ENCODE measurements at regions not wholly inside any gene's neighbourhood (a gene's known extent, or its start where the extent isn't known, plus 50 kb on each side); places are given as distances from the start of the nearest gene placed in this dataset.

DNA sequence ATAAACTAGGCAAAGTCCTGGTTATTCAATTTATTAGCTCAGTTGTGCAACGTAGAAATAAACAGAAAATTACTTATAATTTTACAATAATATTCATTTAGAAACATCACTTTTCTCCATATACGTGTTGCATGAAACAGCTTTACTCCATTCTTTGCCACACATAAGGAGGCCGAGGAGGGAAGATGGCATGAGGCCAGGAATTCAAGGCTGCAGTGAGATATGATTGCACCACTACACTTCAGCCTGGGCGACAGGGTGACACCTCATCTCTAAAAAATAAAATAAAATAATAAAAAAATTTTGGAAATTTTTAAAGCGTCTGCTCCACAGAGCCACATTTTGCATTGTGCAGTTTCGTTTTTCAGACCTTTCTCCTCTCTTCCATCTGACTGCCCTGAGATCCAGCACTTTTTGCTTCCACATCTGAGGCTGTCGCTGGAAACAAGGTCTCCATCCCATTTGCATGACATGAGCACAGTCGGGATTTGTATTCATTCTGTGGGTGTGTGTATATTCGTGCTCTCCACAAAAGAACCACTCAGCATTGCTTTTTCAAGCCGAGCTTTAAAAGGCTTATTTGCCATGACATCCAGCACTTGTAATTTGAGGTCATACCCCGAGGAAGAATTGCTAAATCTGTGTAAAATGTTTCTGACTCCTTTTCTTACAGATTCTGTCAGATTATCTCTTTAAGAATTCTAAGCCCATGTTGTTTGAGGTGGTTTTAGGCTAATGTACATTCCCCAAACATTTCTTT is 98.6 kb upstream of the MSX2 start:
- ChIA-PET POLR2A (no interaction called here), CTCF (interaction anchor here (1.1 kb wide), 1 partner anchor 206 kb away, joined by 5 read pairs; no protein-coding TSS in a partner anchor)
- Histone ChIP-seq H3K27me3 (replicated peaks in 2 of 5; ENCODE audit: control insufficient read depth in 4 of 5, insufficient read depth in 5 of 5, low read length in 4 of 5) (peaks cover 0 to 22% (median 2%) of the 10 kb centered on the region in 5 experiments), H3K9me3 (ENCODE audit: control extremely low read depth in 1 of 5, control insufficient read depth in 4 of 5, insufficient read depth in 2 of 5, low read depth in 1 of 5, low read length in 4 of 5) (no peaks in the 10 kb centered on the region), H3K4me1 (ENCODE audit: control extremely low read depth in 1 of 4, control insufficient read depth in 4 of 4, insufficient read depth in 4 of 4, low read length in 3 of 4) (no peaks in the 10 kb centered on the region), H3K27ac (ENCODE audit: insufficient read depth in 1 of 2, low read depth in 1 of 2, low read length in 2 of 2, poor library complexity in 1 of 2, severe bottlenecking in 2 of 2) (no peak overlapping the region), H3K36me3 (ENCODE audit: control insufficient read depth in 4 of 4, insufficient read depth in 4 of 4, low read length in 3 of 4) (no peaks in the 10 kb centered on the region), H3K4me3 (ENCODE audit: control insufficient read depth in 1 of 7, extremely low read depth in 1 of 7, insufficient read depth in 4 of 7, low read depth in 2 of 7, low read length in 6 of 7) (no peak overlapping the region)
- WGBS (ENCODE audit: insufficient coverage): 86% methylated on average over 7 of the region's 11 CpGs
- DNase-seq: no peak

DNA sequence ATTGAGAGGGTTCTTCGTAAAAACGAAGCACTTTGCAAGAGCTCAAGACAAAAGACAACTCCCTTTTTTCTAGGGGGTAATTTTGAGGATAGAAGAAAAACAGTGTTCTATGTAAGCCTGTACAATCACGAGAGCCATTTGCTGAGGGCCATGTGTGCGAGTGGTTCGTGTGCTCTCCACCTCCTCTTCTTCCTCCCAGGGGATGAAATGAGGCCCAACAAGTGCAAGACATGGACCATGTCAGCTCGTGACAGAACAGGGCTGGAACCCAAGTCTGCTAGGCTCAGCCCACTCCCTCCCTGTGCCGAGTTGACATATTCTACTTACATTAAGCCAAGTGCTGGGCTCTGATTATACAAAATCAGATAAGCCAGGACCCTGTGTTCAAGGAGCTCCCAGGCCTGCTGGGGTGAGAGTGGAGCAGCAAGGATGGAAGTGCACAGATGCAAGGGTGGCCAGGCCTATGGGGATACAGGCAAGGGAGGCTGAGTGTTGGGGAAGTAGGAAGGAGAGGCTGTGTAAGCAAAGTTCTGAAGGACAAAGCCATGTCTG is 97.9 kb upstream of the MSX2 start:
- Histone ChIP-seq H3K4me3 (ENCODE audit: control insufficient read depth in 1 of 7, extremely low read depth in 1 of 7, insufficient read depth in 4 of 7, low read depth in 2 of 7, low read length in 6 of 7) (no peak overlapping the region), H3K27ac (ENCODE audit: insufficient read depth in 1 of 2, low read depth in 1 of 2, low read length in 2 of 2, poor library complexity in 1 of 2, severe bottlenecking in 2 of 2) (no peak overlapping the region), H3K9me3 (ENCODE audit: control extremely low read depth in 1 of 5, control insufficient read depth in 4 of 5, insufficient read depth in 2 of 5, low read depth in 1 of 5, low read length in 4 of 5) (no peaks in the 10 kb centered on the region), H3K36me3 (ENCODE audit: control insufficient read depth in 4 of 4, insufficient read depth in 4 of 4, low read length in 3 of 4) (no peaks in the 10 kb centered on the region), H3K4me1 (ENCODE audit: control extremely low read depth in 1 of 4, control insufficient read depth in 4 of 4, insufficient read depth in 4 of 4, low read length in 3 of 4) (no peaks in the 10 kb centered on the region), H3K27me3 (replicated peaks in 2 of 5; ENCODE audit: control insufficient read depth in 4 of 5, insufficient read depth in 5 of 5, low read length in 4 of 5) (peaks cover 0 to 22% (median 2%) of the 10 kb centered on the region in 5 experiments)
- 100% methylated on average over 6 of the region's 7 CpGs for WGBS (ENCODE audit: insufficient coverage)
- no peak for DNase-seq
- ChIA-PET POLR2A (no interaction called here), CTCF (interaction anchor here (1.1 kb wide), 1 partner anchor 206 kb away, joined by 5 read pairs; no protein-coding TSS in a partner anchor)

DNA sequence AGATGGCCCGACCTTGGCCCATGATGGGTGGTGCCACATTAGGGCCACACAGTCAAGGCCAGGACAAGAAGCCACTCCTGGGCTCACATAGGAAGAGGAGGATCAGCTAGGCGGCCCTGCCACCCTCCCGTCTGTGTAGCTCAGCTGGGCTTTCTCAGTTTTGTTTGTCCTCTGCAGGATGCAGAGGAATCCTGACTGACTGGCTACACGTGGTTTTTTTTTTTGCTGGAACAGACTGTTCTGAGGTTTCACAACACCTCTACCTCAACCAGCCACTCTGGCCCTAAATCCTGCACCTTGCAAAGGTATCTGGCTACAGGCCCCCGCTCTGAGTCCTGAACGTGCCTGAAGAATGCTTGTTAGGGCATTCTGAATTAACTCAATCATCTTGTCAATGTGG is 88.3 kb upstream of the MSX2 start:
- no peak for DNase-seq
- Histone ChIP-seq H3K27ac (ENCODE audit: insufficient read depth in 1 of 2, low read depth in 1 of 2, low read length in 2 of 2, poor library complexity in 1 of 2, severe bottlenecking in 2 of 2) (no peak overlapping the region), H3K9me3 (ENCODE audit: control extremely low read depth in 1 of 5, control insufficient read depth in 4 of 5, insufficient read depth in 2 of 5, low read depth in 1 of 5, low read length in 4 of 5) (no peaks in the 10 kb centered on the region), H3K4me1 (ENCODE audit: control extremely low read depth in 1 of 4, control insufficient read depth in 4 of 4, insufficient read depth in 4 of 4, low read length in 3 of 4) (no peaks in the 10 kb centered on the region), H3K4me3 (ENCODE audit: control insufficient read depth in 1 of 7, extremely low read depth in 1 of 7, insufficient read depth in 4 of 7, low read depth in 2 of 7, low read length in 6 of 7) (no peak overlapping the region), H3K36me3 (ENCODE audit: control insufficient read depth in 4 of 4, insufficient read depth in 4 of 4, low read length in 3 of 4) (no peaks in the 10 kb centered on the region), H3K27me3 (replicated peaks in 2 of 5; ENCODE audit: control insufficient read depth in 4 of 5, insufficient read depth in 5 of 5, low read length in 4 of 5) (peaks cover 0 to 2% (median 0%) of the 10 kb centered on the region in 5 experiments)
- CTCF ChIA-PET: no interaction called here
- 88% methylated on average over 6 of the region's 6 CpGs for WGBS (ENCODE audit: insufficient coverage)
- POLR2A ChIA-PET: interaction anchor here (0.6 kb wide), 1 partner anchor 147 kb away, joined by 3 read pairs; no protein-coding TSS in a partner anchor

DNA sequence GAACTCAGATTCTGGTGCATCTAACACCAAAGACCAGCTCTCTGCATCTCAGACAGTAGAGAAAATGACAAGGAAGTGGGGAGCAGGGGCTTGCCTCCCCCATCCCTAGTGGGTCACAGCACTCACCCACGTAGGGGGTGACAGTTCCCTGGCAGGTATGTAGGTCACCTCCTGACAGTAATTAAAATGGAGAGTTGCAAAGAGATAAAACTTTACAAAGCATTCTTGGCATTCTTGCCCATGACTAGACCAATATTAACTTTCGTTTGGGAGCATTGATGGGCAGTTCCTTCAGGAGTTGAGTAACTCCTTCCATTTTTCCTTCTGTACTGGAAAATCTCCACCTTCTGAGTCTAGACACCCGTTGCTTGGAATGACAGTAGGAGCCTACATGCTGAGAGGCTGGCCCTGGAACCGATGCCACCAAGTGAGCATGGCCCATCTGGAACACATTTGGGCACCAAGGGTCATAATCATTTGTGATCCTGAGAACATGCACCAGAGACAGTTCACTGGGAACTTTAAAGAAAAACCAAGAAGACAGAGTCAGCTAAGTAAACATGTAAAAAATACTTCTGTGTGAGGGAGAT is 81.5 kb upstream of the MSX2 start:
- Histone ChIP-seq H3K27me3 (replicated peaks in 2 of 5; ENCODE audit: control insufficient read depth in 4 of 5, insufficient read depth in 5 of 5, low read length in 4 of 5) (peaks cover 0 to 2% (median 0%) of the 10 kb centered on the region in 5 experiments), H3K9me3 (ENCODE audit: control extremely low read depth in 1 of 5, control insufficient read depth in 4 of 5, insufficient read depth in 2 of 5, low read depth in 1 of 5, low read length in 4 of 5) (peaks cover 0 to 12% (median 0%) of the 10 kb centered on the region in 5 experiments), H3K36me3 (ENCODE audit: control insufficient read depth in 4 of 4, insufficient read depth in 4 of 4, low read length in 3 of 4) (no peaks in the 10 kb centered on the region), H3K4me1 (ENCODE audit: control extremely low read depth in 1 of 4, control insufficient read depth in 4 of 4, insufficient read depth in 4 of 4, low read length in 3 of 4) (no peaks in the 10 kb centered on the region), H3K27ac (ENCODE audit: insufficient read depth in 1 of 2, low read depth in 1 of 2, low read length in 2 of 2, poor library complexity in 1 of 2, severe bottlenecking in 2 of 2) (no peak overlapping the region), H3K4me3 (ENCODE audit: control insufficient read depth in 1 of 7, extremely low read depth in 1 of 7, insufficient read depth in 4 of 7, low read depth in 2 of 7, low read length in 6 of 7) (no peak overlapping the region)
- no peak for DNase-seq
- WGBS (ENCODE audit: insufficient coverage): 68% methylated on average over 3 of the region's 4 CpGs
- ChIA-PET CTCF (no interaction called here), POLR2A (no interaction called here)

DNA sequence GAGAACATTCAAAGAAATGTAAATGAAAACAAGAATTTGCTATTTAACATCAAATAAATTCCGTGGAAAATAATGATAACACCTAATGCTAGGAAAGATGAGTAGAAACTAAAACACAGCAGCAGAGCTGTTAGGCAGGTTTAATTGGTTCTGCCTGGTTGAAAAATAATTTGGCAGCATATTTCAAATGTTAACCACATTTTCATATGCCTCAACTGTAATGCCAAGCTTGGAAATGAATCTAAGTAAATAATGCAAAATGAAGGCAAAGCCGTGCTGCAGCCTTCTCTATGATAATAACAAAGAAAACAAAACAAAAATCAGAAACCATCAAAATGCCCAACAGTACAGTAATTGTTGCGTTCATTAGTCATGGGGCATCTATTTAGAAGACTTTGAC is 79.9 kb upstream of the MSX2 start:
- no CpG with 5 or more reads among the region's 3 CpGs for WGBS (ENCODE audit: insufficient coverage)
- POLR2A ChIA-PET: no interaction called here
- no peak overlapping the region for H3K27ac ChIP-seq (ENCODE audit: insufficient read depth in 1 of 2, low read depth in 1 of 2, low read length in 2 of 2, poor library complexity in 1 of 2, severe bottlenecking in 2 of 2)
- CTCF ChIA-PET: no interaction called here
- no peak overlapping the region for H3K4me3 ChIP-seq (ENCODE audit: control insufficient read depth in 1 of 7, extremely low read depth in 1 of 7, insufficient read depth in 4 of 7, low read depth in 2 of 7, low read length in 6 of 7)
- no peak for DNase-seq
- H3K27me3 ChIP-seq (replicated peaks in 2 of 5; ENCODE audit: control insufficient read depth in 4 of 5, insufficient read depth in 5 of 5, low read length in 4 of 5): peaks cover 0 to 2% (median 0%) of the 10 kb centered on the region in 5 experiments
- no peaks in the 10 kb centered on the region for H3K4me1 ChIP-seq (ENCODE audit: control extremely low read depth in 1 of 4, control insufficient read depth in 4 of 4, insufficient read depth in 4 of 4, low read length in 3 of 4)
- no peaks in the 10 kb centered on the region for H3K36me3 ChIP-seq (ENCODE audit: control insufficient read depth in 4 of 4, insufficient read depth in 4 of 4, low read length in 3 of 4)
- peaks cover 0 to 12% (median 0%) of the 10 kb centered on the region in 5 experiments for H3K9me3 ChIP-seq (ENCODE audit: control extremely low read depth in 1 of 5, control insufficient read depth in 4 of 5, insufficient read depth in 2 of 5, low read depth in 1 of 5, low read length in 4 of 5)

DNA sequence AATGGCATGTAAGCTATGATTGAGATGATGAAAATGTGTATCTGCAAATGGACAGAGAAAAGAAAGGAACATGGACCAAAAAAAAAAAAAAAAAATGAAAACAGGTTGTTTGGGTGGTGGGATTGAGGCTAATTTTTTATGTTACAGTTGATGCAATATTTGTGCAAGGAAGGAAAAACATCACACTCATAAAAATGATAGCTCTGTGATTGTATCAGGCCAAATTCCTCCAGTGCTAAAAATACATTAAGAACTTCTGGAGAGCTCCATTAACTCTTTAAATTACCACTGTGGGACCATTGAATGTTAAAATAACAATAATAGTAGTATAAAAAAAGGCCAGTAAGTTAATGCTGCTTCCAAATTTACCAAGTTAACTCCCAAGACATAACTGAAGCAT is 79.5 kb upstream of the MSX2 start:
- H3K27ac ChIP-seq (ENCODE audit: insufficient read depth in 1 of 2, low read depth in 1 of 2, low read length in 2 of 2, poor library complexity in 1 of 2, severe bottlenecking in 2 of 2): no peak overlapping the region
- H3K4me3 ChIP-seq (ENCODE audit: control insufficient read depth in 1 of 7, extremely low read depth in 1 of 7, insufficient read depth in 4 of 7, low read depth in 2 of 7, low read length in 6 of 7): no peak overlapping the region
- POLR2A ChIA-PET: no interaction called here
- H3K9me3 ChIP-seq (ENCODE audit: control extremely low read depth in 1 of 5, control insufficient read depth in 4 of 5, insufficient read depth in 2 of 5, low read depth in 1 of 5, low read length in 4 of 5): peaks cover 0 to 12% (median 0%) of the 10 kb centered on the region in 5 experiments
- DNase-seq: no peak
- no peaks in the 10 kb centered on the region for H3K36me3 ChIP-seq (ENCODE audit: control insufficient read depth in 4 of 4, insufficient read depth in 4 of 4, low read length in 3 of 4)
- H3K27me3 ChIP-seq (replicated peaks in 2 of 5; ENCODE audit: control insufficient read depth in 4 of 5, insufficient read depth in 5 of 5, low read length in 4 of 5): peaks cover 0 to 2% (median 0%) of the 10 kb centered on the region in 5 experiments
- no peaks in the 10 kb centered on the region for H3K4me1 ChIP-seq (ENCODE audit: control extremely low read depth in 1 of 4, control insufficient read depth in 4 of 4, insufficient read depth in 4 of 4, low read length in 3 of 4)
- CTCF ChIA-PET: no interaction called here

DNA sequence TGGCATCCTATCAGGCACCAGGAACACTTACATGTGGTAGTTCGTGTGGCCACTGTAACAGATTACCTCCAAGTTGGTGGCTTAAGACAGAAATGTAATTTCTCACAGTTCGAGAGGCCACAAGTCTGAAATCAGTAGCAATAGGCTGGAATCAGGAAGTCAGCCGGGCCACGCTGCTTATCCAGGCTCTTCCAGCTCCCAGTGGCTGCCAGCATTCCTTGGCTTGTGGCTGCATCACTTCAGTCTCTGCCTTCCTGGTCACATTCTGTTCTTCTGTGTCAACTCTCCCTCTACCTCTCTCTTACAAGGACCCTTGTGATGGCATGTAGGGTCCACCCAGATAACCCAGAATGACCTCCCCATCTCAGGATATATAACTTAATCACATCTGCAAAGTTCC is 78.7 kb upstream of the MSX2 start:
- Histone ChIP-seq H3K27ac (ENCODE audit: insufficient read depth in 1 of 2, low read depth in 1 of 2, low read length in 2 of 2, poor library complexity in 1 of 2, severe bottlenecking in 2 of 2) (no peak overlapping the region), H3K4me1 (ENCODE audit: control extremely low read depth in 1 of 4, control insufficient read depth in 4 of 4, insufficient read depth in 4 of 4, low read length in 3 of 4) (no peaks in the 10 kb centered on the region), H3K27me3 (replicated peaks in 2 of 5; ENCODE audit: control insufficient read depth in 4 of 5, insufficient read depth in 5 of 5, low read length in 4 of 5) (peaks cover 0 to 2% (median 0%) of the 10 kb centered on the region in 5 experiments), H3K4me3 (ENCODE audit: control insufficient read depth in 1 of 7, extremely low read depth in 1 of 7, insufficient read depth in 4 of 7, low read depth in 2 of 7, low read length in 6 of 7) (no peak overlapping the region), H3K9me3 (ENCODE audit: control extremely low read depth in 1 of 5, control insufficient read depth in 4 of 5, insufficient read depth in 2 of 5, low read depth in 1 of 5, low read length in 4 of 5) (peaks cover 0 to 12% (median 0%) of the 10 kb centered on the region in 5 experiments), H3K36me3 (ENCODE audit: control insufficient read depth in 4 of 4, insufficient read depth in 4 of 4, low read length in 3 of 4) (no peaks in the 10 kb centered on the region)
- DNase-seq: no peak
- CTCF ChIA-PET: no interaction called here
- 97% methylated on average over 3 of the region's 4 CpGs for WGBS (ENCODE audit: insufficient coverage)
- POLR2A ChIA-PET: no interaction called here

Data from common myeloid progenitor, CD34-positive (primary cell).